GM23338 (cell line): ENCODE measurements at regions not wholly inside any gene's neighbourhood (a gene's known extent, or its start where the extent isn't known, plus 50 kb on each side); places are given as distances from the start of the nearest gene placed in this dataset.
A peak's percentile ranks its signal among the peaks of the same experiment; 100 is the strongest.

Experiments used
- ATAC-seq: fragments of 200-7000 bp; cut with Tn5 transposase; 3 replicates; pipeline ENCODE4 v1.9.1; 2020
- DNase-seq: peaks from one replicate; pipeline ENCODE4 v3.0.0-alpha.2; 2015; ENCODE audit warnings: low spot score
- H2AFZ ChIP-seq: fragments of 200-600 bp; sonication (generic); 2 replicates; pipeline ENCODE4 v1.8.0; 2016; ENCODE audit warnings: antibody characterized with exemption, mild to moderate bottlenecking, moderate library complexity
- H3F3A ChIP-seq: fragments of 200-600 bp; sonication (generic); replicated peaks from 2 replicates; pipeline ENCODE4 v1.8.0; 2017; ENCODE audit warnings: antibody characterized with exemption, mixed run types, low read depth
- H3K27ac ChIP-seq: fragments of 200-600 bp; sonication (generic); 2 replicates; pipeline ENCODE4 v1.6.1; 2016; ENCODE audit warnings: low read depth
- H3K27me3 ChIP-seq: fragments of 200-600 bp; sonication (generic); 2 replicates; pipeline ENCODE4 v1.8.0; 2016; ENCODE audit warnings: mild to moderate bottlenecking, mixed run types, moderate library complexity; ENCODE audit not compliant: insufficient read depth
- H3K36me3 ChIP-seq: fragments of 200-600 bp; sonication (generic); 2 replicates; pipeline ENCODE4 v1.8.0; 2016; ENCODE audit warnings: mild to moderate bottlenecking; ENCODE audit not compliant: insufficient read depth
- H3K4me1 ChIP-seq: fragments of 200-600 bp; sonication (generic); 2 replicates; pipeline ENCODE4 v1.8.0; 2016; ENCODE audit warnings: mild to moderate bottlenecking, moderate library complexity; ENCODE audit not compliant: insufficient read depth
- H3K4me2 ChIP-seq: fragments of 200-600 bp; sonication (generic); 2 replicates; pipeline ENCODE4 v1.7.1; 2017; ENCODE audit warnings: mixed run types
- H3K4me3 ChIP-seq: fragments of 200-600 bp; sonication (generic); 2 replicates; pipeline ENCODE4 v1.6.1; 2016; ENCODE audit warnings: mixed run types
- H3K79me2 ChIP-seq: fragments of 200-600 bp; sonication (generic); replicated peaks from 2 replicates; pipeline ENCODE4 v1.8.0; 2017; ENCODE audit warnings: mild to moderate bottlenecking; ENCODE audit not compliant: insufficient read depth
- H3K9me2 ChIP-seq: fragments of 200-600 bp; sonication (generic); 2 replicates; pipeline ENCODE4 v1.8.0; 2017; ENCODE audit not compliant: insufficient read depth
- H4K20me1 ChIP-seq: fragments of 200-600 bp; sonication (generic); replicated peaks from 2 replicates; pipeline ENCODE4 v1.8.0; 2017; ENCODE audit warnings: mild to moderate bottlenecking; ENCODE audit not compliant: insufficient read depth
- H3K27ac Mint-ChIP-seq: 2 replicates; pipeline ENCODE4 v1.8.0; 2020; ENCODE audit warnings: inconsistent platforms, mild to moderate bottlenecking, moderate library complexity, mixed read lengths
- H3K27me3 Mint-ChIP-seq: 3 replicates; pipeline ENCODE4 v1.8.0; 2022; ENCODE audit warnings: low read depth, mild to moderate bottlenecking, moderate library complexity, mixed read lengths, inconsistent platforms; ENCODE audit not compliant: insufficient read depth, poor library complexity
- H3K36me3 Mint-ChIP-seq: 3 replicates; pipeline ENCODE4 v1.8.0; 2021; ENCODE audit warnings: low read depth, mild to moderate bottlenecking, inconsistent platforms, moderate library complexity, mixed read lengths
- H3K4me1 Mint-ChIP-seq: 3 replicates; pipeline ENCODE4 v1.8.0; 2020; ENCODE audit warnings: mild to moderate bottlenecking, inconsistent platforms, mixed read lengths
- H3K4me3 Mint-ChIP-seq: 3 replicates; pipeline ENCODE4 v1.8.0; 2021; ENCODE audit warnings: moderate library complexity, mild to moderate bottlenecking, inconsistent platforms, mixed read lengths
- H3K9me3 Mint-ChIP-seq: 3 replicates; pipeline ENCODE4 v1.8.0; 2020; ENCODE audit warnings: moderate library complexity, mild to moderate bottlenecking, inconsistent platforms, mixed read lengths
- CREB1 ChIP-seq: fragments of 250-450 bp; sonication (Bioruptor Pico); IDR thresholded peaks from 2 replicates; pipeline ENCODE4 v1.5.0; 2020; ENCODE audit warnings: low read depth, mild to moderate bottlenecking, moderate library complexity
- EZH2 ChIP-seq: fragments of 200-600 bp; sonication (generic); IDR thresholded peaks from one replicate; pipeline ENCODE4 v1.8.0; 2017; ENCODE audit warnings: antibody characterized with exemption, mild to moderate bottlenecking, low read depth; ENCODE audit not compliant: unreplicated experiment
- EZH2phosphoT487 ChIP-seq: fragments of 200-600 bp; sonication (generic); IDR thresholded peaks from one replicate; pipeline ENCODE4 v1.8.1; 2018; ENCODE audit warnings: antibody characterized with exemption; ENCODE audit not compliant: unreplicated experiment
- JUNB ChIP-seq: IDR thresholded peaks from one replicate; pipeline ENCODE4 v1.6.1; 2016; ENCODE audit warnings: antibody characterized with exemption; ENCODE audit not compliant: unreplicated experiment
- POLR2AphosphoS5 ChIP-seq: IDR thresholded peaks from 2 replicates; pipeline ENCODE4 v1.6.1; 2016; ENCODE audit warnings: antibody characterized with exemption, low read depth
- REST ChIP-seq: IDR thresholded peaks from one replicate; pipeline ENCODE4 v1.6.1; 2018; ENCODE audit warnings: antibody characterized with exemption; ENCODE audit not compliant: unreplicated experiment
- ZNF114 ChIP-seq: fragments of 250-450 bp; sonication (Bioruptor Pico); IDR thresholded peaks from 2 replicates; pipeline ENCODE4 v1.5.0; 2020; ENCODE audit warnings: mild to moderate bottlenecking, moderate library complexity
- ZNF331 ChIP-seq: fragments of 250-450 bp; sonication (Bioruptor Pico); IDR thresholded peaks from 2 replicates; pipeline ENCODE4 v1.5.0; 2020; ENCODE audit warnings: low read depth, mild to moderate bottlenecking, moderate library complexity
- TF ChIP-seq, protein P1 (sequence below): IDR thresholded peaks from 2 replicates; pipeline ENCODE4 v1.6.1; 2016; ENCODE audit warnings: antibody characterized with exemption

DNA sequence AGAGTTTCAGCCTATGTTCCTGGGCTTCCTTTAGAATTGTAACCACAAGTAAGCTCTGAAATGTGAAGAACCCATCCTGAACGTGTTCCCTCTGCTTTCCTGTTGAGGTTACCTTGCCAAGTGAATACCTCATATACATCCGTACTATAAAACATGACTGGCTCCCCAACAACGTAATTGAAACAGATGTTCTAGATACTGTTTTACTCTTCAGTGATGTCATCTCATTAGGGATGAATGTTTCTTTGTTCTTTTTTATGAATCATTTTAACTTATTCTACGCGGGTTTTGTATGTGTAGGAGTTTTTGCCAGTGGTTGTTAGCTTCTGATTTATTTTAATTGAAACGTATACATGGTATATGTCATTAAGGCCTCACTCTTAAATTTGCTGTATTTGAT is 166.8 kb downstream of the SAMD5 start:
- Histone ChIP-seq H3K27me3 (no peaks in the 10 kb centered on the region), H3K27ac (no peak overlapping the region), H3K79me2 (no peaks in the 10 kb centered on the region), H4K20me1 (no peaks in the 10 kb centered on the region), H3K9me2 (no peaks in the 10 kb centered on the region), H3F3A (no peaks in the 10 kb centered on the region), H3K4me3 (no peak overlapping the region), H3K4me2 (no peak overlapping the region), H3K4me1 (peaks cover 36% of the 10 kb centered on the region), H3K36me3 (no peaks in the 10 kb centered on the region), H2AFZ (no peak overlapping the region)
- Mint-ChIP-seq H3K4me3 (no peak overlapping the region), H3K27ac (no peak overlapping the region), H3K9me3 (peaks cover 3% of the 10 kb centered on the region; the same call in 1 of the 3 replicates), H3K27me3 (peaks cover 3% of the 10 kb centered on the region), H3K36me3 (no peaks in the 10 kb centered on the region; the same call in 2 of the 3 replicates), H3K4me1 (peaks cover 38% of the 10 kb centered on the region)
- ATAC-seq (no peak), DNase-seq (no peak)
- no peak for TF ChIP-seq ZNF331 (CRISPR knock-in tag)
- no peak for TF ChIP-seq POLR2AphosphoS5
- no peak for TF ChIP-seq ZNF114 (CRISPR knock-in tag)
- TF ChIP-seq JUNB, result no peak

DNA sequence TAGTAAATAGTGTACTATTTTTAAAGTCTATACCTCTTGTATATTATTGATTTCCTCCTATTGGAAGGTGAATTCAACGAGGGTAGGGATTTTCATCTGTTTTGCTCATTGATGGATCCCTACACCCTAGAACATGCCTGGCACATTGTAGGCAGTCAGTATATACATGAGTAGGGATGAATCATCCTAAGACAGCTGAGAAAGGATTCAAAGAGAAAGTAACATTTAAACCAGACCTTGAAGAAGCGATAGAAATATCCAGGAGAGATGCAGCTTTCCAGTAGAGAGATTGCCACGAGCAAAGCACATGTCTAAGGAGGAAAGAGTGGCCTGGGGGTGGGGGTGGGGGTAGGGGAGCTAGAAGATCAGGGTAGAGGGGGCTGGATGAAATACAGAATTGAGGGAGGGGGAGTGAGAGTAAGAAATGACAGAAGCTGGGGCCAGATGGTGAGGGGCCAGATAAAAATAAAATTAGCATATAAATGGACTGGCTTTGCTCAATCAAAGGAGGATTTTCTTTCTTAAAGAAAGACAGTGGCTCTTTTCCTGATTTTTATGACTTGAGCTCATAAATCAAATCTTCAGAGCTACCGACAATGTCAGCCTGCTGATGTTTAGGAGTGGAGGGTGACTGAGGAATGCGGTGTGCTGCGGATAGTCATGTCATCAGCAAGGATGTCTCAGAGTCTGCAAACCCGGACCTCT is 168.2 kb downstream of the SAMD5 start:
- Histone ChIP-seq H3K9me2 (no peaks in the 10 kb centered on the region), H4K20me1 (no peaks in the 10 kb centered on the region), H2AFZ (no peak overlapping the region), H3F3A (no peaks in the 10 kb centered on the region), H3K36me3 (no peaks in the 10 kb centered on the region), H3K4me2 (peak overlapping the region; percentile 46; the same call in 1 of the 2 replicates), H3K4me1 (peaks cover 36% of the 10 kb centered on the region), H3K27ac (no peak overlapping the region), H3K27me3 (no peaks in the 10 kb centered on the region), H3K4me3 (no peak overlapping the region), H3K79me2 (no peaks in the 10 kb centered on the region)
- Mint-ChIP-seq H3K9me3 (no peaks in the 10 kb centered on the region), H3K27ac (no peak overlapping the region), H3K4me1 (peaks cover 38% of the 10 kb centered on the region), H3K36me3 (no peaks in the 10 kb centered on the region), H3K27me3 (peaks cover 3% of the 10 kb centered on the region), H3K4me3 (no peak overlapping the region)
- TF ChIP-seq, protein P1, sequence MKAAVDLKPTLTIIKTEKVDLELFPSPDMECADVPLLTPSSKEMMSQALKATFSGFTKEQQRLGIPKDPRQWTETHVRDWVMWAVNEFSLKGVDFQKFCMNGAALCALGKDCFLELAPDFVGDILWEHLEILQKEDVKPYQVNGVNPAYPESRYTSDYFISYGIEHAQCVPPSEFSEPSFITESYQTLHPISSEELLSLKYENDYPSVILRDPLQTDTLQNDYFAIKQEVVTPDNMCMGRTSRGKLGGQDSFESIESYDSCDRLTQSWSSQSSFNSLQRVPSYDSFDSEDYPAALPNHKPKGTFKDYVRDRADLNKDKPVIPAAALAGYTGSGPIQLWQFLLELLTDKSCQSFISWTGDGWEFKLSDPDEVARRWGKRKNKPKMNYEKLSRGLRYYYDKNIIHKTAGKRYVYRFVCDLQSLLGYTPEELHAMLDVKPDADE, result no peak
- no peak for TF ChIP-seq EZH2phosphoT487
- TF ChIP-seq CREB1, result no peak
- TF ChIP-seq REST, result no peak
- no peak for TF ChIP-seq ZNF331 (CRISPR knock-in tag)
- no peak for TF ChIP-seq EZH2
- ATAC-seq (no peak), DNase-seq (no peak)
